Transverse colon (tissue), 4 donors: ENCODE measurements at regions not wholly inside any gene's neighbourhood (a gene's known extent, or its start where the extent isn't known, plus 50 kb on each side); places are given as distances from the start of the nearest gene placed in this dataset.

ENCODE experiments used
- EP300 ChIP-seq: sonication (generic); formaldehyde crosslinking; IDR thresholded peaks from one replicate; pipeline ENCODE4 v1.6.1; 2017; ENCODE audit warnings: antibody characterized with exemption, low read depth
- POLR2A ChIP-seq: fragments of 450-650 bp; IDR thresholded peaks from one replicate; pipeline ENCODE4 v1.6.1; 2016; ENCODE audit warnings: antibody characterized with exemption, mild to moderate bottlenecking, moderate library complexity
- POLR2AphosphoS5 ChIP-seq, 3 donors: sonication (generic); formaldehyde crosslinking; IDR thresholded peaks; one replicate each; pipeline ENCODE4 v1.6.1; 2016; ENCODE audit warnings: antibody characterized with exemption in 3 of 3
- TF ChIP-seq, protein P1 (sequence below), 5 experiments: fragments of 200-600 bp in 3 of 5; fragments of 450-650 bp in 2 of 5; sonication (generic) in 3 of 5; IDR thresholded peaks; 1 replicate in 2 of 5; 2 replicates in 3 of 5; pipeline ENCODE4 v1.5.1; 2016 to 2017; ENCODE audit warnings: antibody characterized with exemption in 5 of 5, inconsistent platforms in 3 of 5, mild to moderate bottlenecking in 2 of 5, moderate library complexity in 1 of 5

DNA sequence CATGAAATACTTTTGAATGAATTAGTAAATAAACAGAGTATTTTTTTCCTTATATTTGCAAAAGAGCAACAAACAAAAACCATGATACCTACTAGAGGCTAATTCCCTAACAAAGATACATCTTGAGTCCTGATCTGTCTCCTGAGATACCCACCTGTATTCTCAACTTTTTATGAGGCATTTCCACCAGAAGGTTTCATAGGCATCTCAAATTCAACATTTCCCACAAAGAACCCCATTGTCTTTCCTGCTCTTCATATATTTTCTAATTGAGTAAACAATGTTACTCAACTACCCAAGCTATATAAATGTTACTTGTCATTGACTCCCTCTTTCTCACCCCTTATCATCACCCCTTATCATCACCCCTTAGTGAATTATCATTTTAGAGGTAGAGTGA is 119.4 kb upstream of the RAI14 start:
- TF ChIP-seq, protein P1, sequence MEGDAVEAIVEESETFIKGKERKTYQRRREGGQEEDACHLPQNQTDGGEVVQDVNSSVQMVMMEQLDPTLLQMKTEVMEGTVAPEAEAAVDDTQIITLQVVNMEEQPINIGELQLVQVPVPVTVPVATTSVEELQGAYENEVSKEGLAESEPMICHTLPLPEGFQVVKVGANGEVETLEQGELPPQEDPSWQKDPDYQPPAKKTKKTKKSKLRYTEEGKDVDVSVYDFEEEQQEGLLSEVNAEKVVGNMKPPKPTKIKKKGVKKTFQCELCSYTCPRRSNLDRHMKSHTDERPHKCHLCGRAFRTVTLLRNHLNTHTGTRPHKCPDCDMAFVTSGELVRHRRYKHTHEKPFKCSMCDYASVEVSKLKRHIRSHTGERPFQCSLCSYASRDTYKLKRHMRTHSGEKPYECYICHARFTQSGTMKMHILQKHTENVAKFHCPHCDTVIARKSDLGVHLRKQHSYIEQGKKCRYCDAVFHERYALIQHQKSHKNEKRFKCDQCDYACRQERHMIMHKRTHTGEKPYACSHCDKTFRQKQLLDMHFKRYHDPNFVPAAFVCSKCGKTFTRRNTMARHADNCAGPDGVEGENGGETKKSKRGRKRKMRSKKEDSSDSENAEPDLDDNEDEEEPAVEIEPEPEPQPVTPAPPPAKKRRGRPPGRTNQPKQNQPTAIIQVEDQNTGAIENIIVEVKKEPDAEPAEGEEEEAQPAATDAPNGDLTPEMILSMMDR (IDR thresholded peaks at IDR 0.05), result no peak
- TF ChIP-seq EP300, result no peak
- no peak for TF ChIP-seq POLR2A
- no peak for TF ChIP-seq POLR2AphosphoS5 (IDR thresholded peaks at IDR 0.05)
